H9 (cell line): ENCODE measurements at regions not wholly inside any gene's neighbourhood (a gene's known extent, or its start where the extent isn't known, plus 50 kb on each side); places are given as distances from the start of the nearest gene placed in this dataset.

Experiments
- DNase-seq: peaks from one replicate; pipeline ENCODE4 v3.0.0-alpha.2; 2017
- H2AFZ ChIP-seq: one replicate; pipeline ENCODE4 v1.6.1; 2013; ENCODE audit warnings: mild to moderate bottlenecking, low read length, control low read depth, moderate library complexity
- H2AK5ac ChIP-seq: 2 replicates; pipeline ENCODE4 v1.6.1; 2013; ENCODE audit warnings: low read length, control low read depth, mixed read lengths; ENCODE audit not compliant: insufficient read length
- H2BK120ac ChIP-seq: one replicate; pipeline ENCODE4 v1.6.1; 2013; ENCODE audit warnings: low read depth, mild to moderate bottlenecking, low read length, control low read depth, inconsistent platforms; ENCODE audit not compliant: poor library complexity, severe bottlenecking
- H2BK12ac ChIP-seq: 2 replicates; pipeline ENCODE4 v1.6.1; 2013; ENCODE audit warnings: low read length, control low read depth, mixed read lengths, low read depth; ENCODE audit not compliant: insufficient read length
- H2BK15ac ChIP-seq: 2 replicates; pipeline ENCODE4 v1.6.1; 2013; ENCODE audit warnings: low read depth, low read length, control low read depth
- H2BK20ac ChIP-seq: one replicate; pipeline ENCODE4 v1.6.1; 2013; ENCODE audit warnings: low read depth, mild to moderate bottlenecking, low read length, control low read depth, inconsistent platforms; ENCODE audit not compliant: poor library complexity, severe bottlenecking
- H2BK5ac ChIP-seq: 2 replicates; pipeline ENCODE4 v1.6.1; 2013; ENCODE audit warnings: low read length, control low read depth, mixed read lengths; ENCODE audit not compliant: insufficient read length
- H3K14ac ChIP-seq: 2 replicates; pipeline ENCODE4 v1.6.1; 2013; ENCODE audit warnings: low read length, control low read depth; ENCODE audit not compliant: insufficient read depth
- H3K18ac ChIP-seq: 2 replicates; pipeline ENCODE4 v1.6.1; 2013; ENCODE audit warnings: low read depth, mild to moderate bottlenecking, mixed read lengths, low read length, control low read depth; ENCODE audit not compliant: insufficient read length
- H3K23ac ChIP-seq: 2 replicates; pipeline ENCODE4 v1.6.1; 2013; ENCODE audit warnings: low read length, control low read depth, mixed read lengths, low read depth; ENCODE audit not compliant: insufficient read length
- H3K23me2 ChIP-seq: 2 replicates; pipeline ENCODE4 v1.6.1; 2013; ENCODE audit warnings: low read depth, mild to moderate bottlenecking, mixed read lengths, low read length, control low read depth; ENCODE audit not compliant: insufficient read length, poor library complexity, severe bottlenecking
- H3K27ac ChIP-seq: 2 replicates; pipeline ENCODE4 v1.5.1; 2013; ENCODE audit warnings: low read length, control low read depth, mixed read lengths, low read depth; ENCODE audit not compliant: insufficient read length
- H3K27me3 ChIP-seq: 2 replicates; pipeline ENCODE4 v1.6.1; 2013; ENCODE audit warnings: low read length, control low read depth, inconsistent platforms; ENCODE audit not compliant: insufficient read depth
- H3K4ac ChIP-seq: 2 replicates; pipeline ENCODE4 v1.6.1; 2013; ENCODE audit warnings: low read depth, mild to moderate bottlenecking, control low read depth, inconsistent platforms, low read length, moderate library complexity
- H3K4me1 ChIP-seq: 2 replicates; pipeline ENCODE4 v1.6.1; 2013; ENCODE audit warnings: low read length, control low read depth, inconsistent platforms; ENCODE audit not compliant: insufficient read depth
- H3K4me2 ChIP-seq: 2 replicates; pipeline ENCODE4 v1.6.1; 2013; ENCODE audit warnings: low read length, control low read depth, mixed read lengths; ENCODE audit not compliant: insufficient read length, insufficient read depth
- H3K56ac ChIP-seq: 2 replicates; pipeline ENCODE4 v1.6.1; 2013; ENCODE audit warnings: low read depth, mild to moderate bottlenecking, mixed read lengths, low read length, control low read depth; ENCODE audit not compliant: insufficient read length
- H3K79me1 ChIP-seq: 2 replicates; pipeline ENCODE4 v1.6.1; 2013; ENCODE audit warnings: low read depth, mild to moderate bottlenecking, moderate library complexity, low read length, control low read depth, inconsistent platforms; ENCODE audit not compliant: insufficient read depth, poor library complexity, severe bottlenecking
- H3K79me2 ChIP-seq: 2 replicates; pipeline ENCODE4 v1.6.1; 2013; ENCODE audit warnings: low read length, control low read depth, inconsistent platforms; ENCODE audit not compliant: insufficient read depth
- H3K9ac ChIP-seq: 2 replicates; pipeline ENCODE4 v1.6.1; 2013; ENCODE audit warnings: low read length, control low read depth, mixed read lengths; ENCODE audit not compliant: insufficient read length; ENCODE audit errors: extremely low read depth
- H3K9me3 ChIP-seq: one replicate; pipeline ENCODE4 v1.6.1; 2013; ENCODE audit warnings: low read depth, low read length, inconsistent platforms; ENCODE audit not compliant: control insufficient read depth
- H3T11ph ChIP-seq: one replicate; pipeline ENCODE4 v1.6.1; 2013; ENCODE audit warnings: mild to moderate bottlenecking, low read length, control low read depth, inconsistent platforms
- H4K20me1 ChIP-seq: one replicate; pipeline ENCODE4 v1.6.1; 2013; ENCODE audit not compliant: control insufficient read depth, insufficient read length, insufficient read depth
- H4K5ac ChIP-seq: 2 replicates; pipeline ENCODE4 v1.6.1; 2013; ENCODE audit warnings: low read depth, mild to moderate bottlenecking, mixed read lengths, low read length, control low read depth; ENCODE audit not compliant: insufficient read length
- H4K8ac ChIP-seq: replicated peaks from 2 replicates; pipeline ENCODE4 v1.6.1; 2013; ENCODE audit warnings: low read length, control low read depth, mixed read lengths, low read depth; ENCODE audit not compliant: insufficient read length
- H4K91ac ChIP-seq: 2 replicates; pipeline ENCODE4 v1.6.1; 2013; ENCODE audit warnings: low read depth, mild to moderate bottlenecking, moderate library complexity, mixed read lengths, low read length, control low read depth; ENCODE audit not compliant: insufficient read length
- H3K27ac Mint-ChIP-seq, 3 experiments: 2 replicates in 2 of 3; 3 replicates in 1 of 3; pipeline ENCODE4 v1.8.0; 2020 to 2021; ENCODE audit warnings: mixed read lengths in 3 of 3, mild to moderate bottlenecking in 1 of 3, moderate library complexity in 1 of 3
- H3K27me3 Mint-ChIP-seq: 2 replicates; pipeline ENCODE4 v1.8.0; 2021; ENCODE audit warnings: low read depth, mild to moderate bottlenecking, moderate library complexity, mixed read lengths
- H3K36me3 Mint-ChIP-seq, 3 experiments: 2 replicates in 2 of 3; 3 replicates in 1 of 3; pipeline ENCODE4 v1.8.0; 2020 to 2021; ENCODE audit warnings: low read depth in 3 of 3, mixed read lengths in 3 of 3; ENCODE audit not compliant: insufficient read depth in 1 of 3
- H3K4me1 Mint-ChIP-seq, 2 experiments: 2 replicates each; pipeline ENCODE4 v1.8.0; 2020; ENCODE audit warnings: mixed read lengths in 2 of 2
- H3K4me3 Mint-ChIP-seq, 2 experiments: 2 replicates in 1 of 2; 3 replicates in 1 of 2; pipeline ENCODE4 v1.8.0; 2020 to 2021; ENCODE audit warnings: mild to moderate bottlenecking in 2 of 2, mixed read lengths in 2 of 2, moderate library complexity in 1 of 2
- H3K9me3 Mint-ChIP-seq, 2 experiments: 2 replicates in 1 of 2; 3 replicates in 1 of 2; pipeline ENCODE4 v1.8.0; 2020; ENCODE audit warnings: mild to moderate bottlenecking in 2 of 2, mixed read lengths in 2 of 2, moderate library complexity in 1 of 2
- CTCF ChIP-seq: fragments of 200-600 bp; sonication (generic); conservative IDR thresholded peaks from 3 replicates; pipeline ENCODE4 v1.8.0; 2021; ENCODE audit warnings: antibody characterized with exemption, mild to moderate bottlenecking
- WGBS: extraction: QIAGEN DNeasy Blood & Tissue Kit; methylation state at CpG from one replicate; pipeline ENCODE4 v1.1.7; 2013; ENCODE audit warnings: missing lambda C conversion rate, low lambda C conversion rate, mixed read lengths; ENCODE audit not compliant: insufficient read length; ENCODE audit errors: extremely low coverage; 5-methylcytosine and 5-hydroxymethylcytosine counted together

- H2BK12ac ChIP-seq, result no peak overlapping the region
- H4K91ac ChIP-seq, result no peak overlapping the region
- H3K79me1 ChIP-seq, result no peaks in the 10 kb centered on the region
- no peak overlapping the region for H3K56ac ChIP-seq
- H3K4ac ChIP-seq, result no peak overlapping the region
- no peak overlapping the region for H2BK120ac ChIP-seq
- no peaks in the 10 kb centered on the region for H3K9me3 Mint-ChIP-seq
- no peak overlapping the region for H3K9ac ChIP-seq
- H3T11ph ChIP-seq, result no peak overlapping the region
- no peaks in the 10 kb centered on the region for H3K79me2 ChIP-seq
- H3K27me3 ChIP-seq, result no peaks in the 10 kb centered on the region
- H2AFZ ChIP-seq, result no peak overlapping the region
- no CpG with 5 or more reads among the region's 2 CpGs for WGBS
- no peaks in the 10 kb centered on the region for H3K27me3 Mint-ChIP-seq
- no peaks in the 10 kb centered on the region; a peak in 1 of 4 replicates for H3K4me1 Mint-ChIP-seq
- H3K23ac ChIP-seq, result no peak overlapping the region
- DNase-seq, result no peak
- no peaks in the 10 kb centered on the region for H3K36me3 Mint-ChIP-seq
- H3K27ac ChIP-seq, result no peak overlapping the region
- no peak overlapping the region for H2BK15ac ChIP-seq
- H4K20me1 ChIP-seq, result no peaks in the 10 kb centered on the region
- no peaks in the 10 kb centered on the region for H3K23me2 ChIP-seq
- no peak overlapping the region for H3K4me2 ChIP-seq
- H3K9me3 ChIP-seq, result no peaks in the 10 kb centered on the region
- no peak overlapping the region for H4K8ac ChIP-seq
- TF ChIP-seq CTCF, result no peak
- H3K4me1 ChIP-seq, result no peaks in the 10 kb centered on the region
- no peak overlapping the region for H2BK20ac ChIP-seq
- no peak overlapping the region for H4K5ac ChIP-seq
- H3K14ac ChIP-seq, result no peak overlapping the region
- H3K18ac ChIP-seq, result no peak overlapping the region
- H3K27ac Mint-ChIP-seq, result no peak overlapping the region
- no peak overlapping the region for H3K4me3 Mint-ChIP-seq
- H2AK5ac ChIP-seq, result no peak overlapping the region
- H2BK5ac ChIP-seq, result no peak overlapping the region
Measured at GRCh38 chr3:24965706-24966385, 462.2 kb upstream of the RARB start.
